Vagina (tissue), 2 donors: ENCODE measurements at regions not wholly inside any gene's neighbourhood (a gene's known extent, or its start where the extent isn't known, plus 50 kb on each side); places are given as distances from the start of the nearest gene placed in this dataset.

Experiments used
- CTCF ChIP-seq, 3 experiments: fragments of 450-650 bp in 2 of 3; fragments of 200-600 bp in 1 of 3; sonication (generic) in 1 of 3; IDR thresholded peaks; one replicate each; pipeline ENCODE4 v1.5.1; 2017 to 2019; ENCODE audit warnings: antibody characterized with exemption in 3 of 3, mild to moderate bottlenecking in 2 of 3, moderate library complexity in 2 of 3
- POLR2A ChIP-seq, 2 donors: fragments of 450-650 bp; IDR thresholded peaks; one replicate each; pipeline ENCODE4 v1.6.1; 2017; ENCODE audit warnings: antibody characterized with exemption in 2 of 2, mild to moderate bottlenecking in 2 of 2, moderate library complexity in 2 of 2

GRCh38 chr21:29406385-29406784 is 107.7 kb downstream of the BACH1 start:
- TF ChIP-seq CTCF (IDR thresholded peaks at IDR 0.05) (no peak), POLR2A (IDR thresholded peaks at IDR 0.05) (no peak)
